CD4-positive, alpha-beta T cell treated with Interleukin-17A for 1 hour (primary cell): ENCODE measurements at regions not wholly inside any gene's neighbourhood (a gene's known extent, or its start where the extent isn't known, plus 50 kb on each side); places are given as distances from the start of the nearest gene placed in this dataset.

ENCODE experiments used
- DNase-seq: peaks from one replicate; pipeline ENCODE4 v3.0.0-alpha.2; 2020

DNA sequence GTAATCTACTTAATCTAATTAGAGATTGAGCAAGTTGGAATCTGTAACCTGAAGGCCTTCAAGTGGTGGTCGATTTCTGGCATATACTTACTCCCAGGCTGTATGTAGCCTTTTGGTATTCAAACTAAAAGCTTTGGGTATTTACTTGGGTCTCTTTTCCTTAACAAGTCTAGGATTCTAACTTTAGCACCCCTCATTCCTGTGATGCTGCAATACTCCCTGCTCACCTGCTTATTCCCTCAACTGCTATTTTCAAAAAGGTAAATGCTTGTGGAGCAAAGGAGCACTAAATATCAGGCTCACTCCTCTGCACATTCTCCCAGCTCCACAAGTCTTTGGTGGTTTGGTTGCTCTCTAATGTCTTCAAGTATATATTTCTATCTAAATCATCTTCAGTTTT lies 68.0 kb upstream of the CYYR1 start:
- DNase-seq, result no peak

DNA sequence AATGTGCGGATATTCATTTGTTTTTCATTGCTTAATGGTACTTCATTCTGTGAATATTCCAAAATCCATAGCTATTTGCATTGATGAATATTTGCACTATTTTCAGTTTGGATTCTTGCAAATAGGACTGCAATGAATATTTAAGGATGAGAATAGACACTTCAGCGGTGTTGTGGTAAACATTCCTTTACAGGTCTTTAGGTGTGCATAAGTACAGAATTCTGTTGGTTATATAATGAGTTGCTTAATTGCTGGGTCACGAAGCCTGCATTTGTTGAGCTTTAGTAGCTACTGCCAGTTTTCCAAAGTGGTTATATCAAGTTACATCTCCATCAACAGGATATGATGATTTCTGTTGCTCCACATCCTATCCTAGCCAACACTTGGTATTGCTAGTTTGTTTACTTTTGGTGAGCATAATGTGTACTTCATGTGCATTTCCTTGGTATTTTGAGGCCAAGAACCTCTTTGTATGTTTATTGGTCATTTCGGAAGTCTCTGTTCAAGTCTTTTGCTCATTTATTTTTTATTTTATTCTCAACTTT lies 64.2 kb upstream of the CYYR1 start:
- no peak for DNase-seq

DNA sequence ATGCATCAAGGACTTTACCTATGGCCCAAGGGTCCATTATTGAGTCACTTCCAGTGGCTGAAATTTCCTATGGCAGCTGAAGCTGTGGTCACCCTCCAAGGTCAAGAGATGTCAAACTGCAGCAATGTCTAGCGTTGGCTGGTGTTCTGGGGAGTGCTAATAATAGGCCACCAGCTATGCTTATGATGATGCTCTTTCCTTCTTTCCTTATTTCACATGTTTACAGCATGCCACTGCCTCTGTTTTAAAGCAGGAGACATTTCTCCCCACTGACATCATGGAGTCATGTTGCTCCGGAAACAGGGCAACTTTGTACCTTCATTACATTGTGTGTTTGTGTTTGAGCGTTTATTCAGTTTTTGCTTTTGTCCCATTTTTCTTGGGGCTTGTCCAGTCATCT lies 62.6 kb upstream of the CYYR1 start:
- no peak for DNase-seq

DNA sequence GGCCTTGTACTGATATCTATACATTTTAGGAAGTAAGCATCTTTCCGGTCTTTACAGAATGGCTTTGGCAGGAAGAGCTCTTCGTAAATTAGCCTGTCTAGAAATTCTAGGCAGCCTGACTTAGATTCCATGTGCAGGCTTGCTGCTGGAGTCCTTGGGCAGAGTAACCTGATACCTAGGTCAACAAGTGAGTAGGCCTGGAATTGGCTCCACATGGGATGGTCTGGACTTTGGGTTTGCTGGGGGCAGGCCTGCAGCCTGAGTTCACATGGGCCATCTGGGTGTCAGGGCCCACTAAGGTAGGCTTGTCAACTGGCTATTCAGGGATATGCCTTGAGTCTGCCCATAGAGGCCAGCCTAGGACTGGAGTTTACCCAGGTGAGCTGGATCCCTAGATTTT lies 59.6 kb upstream of the CYYR1 start:
- DNase-seq, result no peak

DNA sequence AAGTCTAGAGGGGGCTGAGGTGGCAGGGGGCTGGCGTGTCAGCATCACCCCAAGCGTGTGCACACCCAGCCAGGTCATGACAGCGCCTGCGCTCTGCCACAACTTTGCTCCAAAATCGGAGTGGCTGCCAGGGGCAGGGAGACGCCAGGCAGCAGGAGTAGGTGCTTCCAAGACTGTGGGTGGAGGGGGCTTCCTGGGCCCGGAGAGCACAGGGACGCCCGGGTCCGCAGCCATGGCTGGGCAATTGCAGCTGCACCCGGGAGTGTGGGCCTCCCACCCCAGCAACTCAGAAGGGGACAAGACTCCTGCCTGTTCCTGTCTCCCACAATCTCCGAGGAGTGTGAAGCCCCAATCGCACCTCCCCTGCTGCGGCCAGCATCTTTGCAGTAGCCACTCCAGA lies 53.1 kb upstream of the CYYR1 start:
- no peak for DNase-seq

DNA sequence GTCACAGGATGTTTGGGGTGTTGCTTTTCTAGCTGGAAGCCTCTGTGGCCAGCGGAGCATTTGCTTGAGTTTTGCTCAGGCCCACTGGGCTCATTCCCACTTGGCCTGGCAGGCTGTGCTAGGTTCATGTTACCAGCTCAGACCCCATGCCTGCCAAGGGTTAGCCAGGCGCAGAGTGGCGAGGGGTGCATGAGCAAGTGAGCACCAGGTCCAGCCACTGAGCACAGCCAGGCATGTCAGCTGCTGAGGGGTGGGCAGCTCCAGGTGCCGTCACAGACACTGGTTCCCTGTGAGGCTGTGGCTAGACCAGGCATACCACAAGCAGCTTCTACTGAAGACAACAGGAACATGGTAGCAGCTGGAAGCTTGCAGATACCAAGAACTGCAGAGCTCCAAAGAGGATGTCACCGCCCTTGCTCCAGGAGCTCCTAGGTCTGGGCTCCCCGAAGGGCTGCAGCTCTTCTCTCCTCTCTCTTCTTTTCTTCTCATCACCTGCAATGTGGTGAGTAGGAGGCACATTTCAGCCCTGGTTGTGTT lies 52.0 kb upstream of the CYYR1 start:
- DNase-seq, result no peak
